ENCODE measurements at regions not wholly inside any gene's neighbourhood (a gene's known extent, or its start where the extent isn't known, plus 50 kb on each side); places are given as distances from the start of the nearest gene placed in this dataset.

DNA sequence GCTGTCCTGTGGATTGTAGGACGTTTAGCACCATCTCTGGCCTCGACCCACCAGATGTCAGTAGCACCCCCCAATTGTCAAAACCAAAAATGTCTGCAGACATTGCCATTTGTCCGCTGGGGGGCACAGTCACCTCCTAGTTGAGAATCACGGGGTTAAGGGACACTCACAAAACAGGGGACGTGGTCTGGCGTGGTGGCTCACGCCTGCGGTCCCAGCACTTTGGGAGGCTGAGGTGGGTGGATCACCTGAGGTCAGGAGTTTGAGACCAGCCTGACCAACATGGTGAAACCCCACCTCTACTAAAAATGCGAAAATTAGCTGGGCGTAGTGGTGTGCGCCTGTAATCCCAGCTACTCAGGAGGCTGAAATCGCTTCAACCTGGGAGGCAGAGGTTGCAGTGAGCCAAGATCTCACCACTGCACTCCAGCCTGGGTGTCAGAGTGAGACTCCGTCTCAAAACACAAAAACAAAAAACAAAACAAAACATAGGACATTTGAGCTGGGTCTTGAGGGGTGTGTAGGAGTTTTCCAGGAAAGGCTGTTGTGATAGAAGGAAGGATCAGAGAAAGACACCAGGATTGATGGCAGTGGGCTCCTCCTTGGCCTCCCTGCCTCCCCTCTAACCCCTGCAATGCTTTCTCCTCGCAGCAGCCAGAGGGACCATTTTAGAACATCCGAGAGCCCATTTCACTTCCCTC is 171.8 kb upstream of the GSE1 start:
- H4K20me1 ChIP-seq (ENCODE audit: insufficient read depth), result no peaks in the 10 kb centered on the region
- TF ChIP-seq, protein P1, sequence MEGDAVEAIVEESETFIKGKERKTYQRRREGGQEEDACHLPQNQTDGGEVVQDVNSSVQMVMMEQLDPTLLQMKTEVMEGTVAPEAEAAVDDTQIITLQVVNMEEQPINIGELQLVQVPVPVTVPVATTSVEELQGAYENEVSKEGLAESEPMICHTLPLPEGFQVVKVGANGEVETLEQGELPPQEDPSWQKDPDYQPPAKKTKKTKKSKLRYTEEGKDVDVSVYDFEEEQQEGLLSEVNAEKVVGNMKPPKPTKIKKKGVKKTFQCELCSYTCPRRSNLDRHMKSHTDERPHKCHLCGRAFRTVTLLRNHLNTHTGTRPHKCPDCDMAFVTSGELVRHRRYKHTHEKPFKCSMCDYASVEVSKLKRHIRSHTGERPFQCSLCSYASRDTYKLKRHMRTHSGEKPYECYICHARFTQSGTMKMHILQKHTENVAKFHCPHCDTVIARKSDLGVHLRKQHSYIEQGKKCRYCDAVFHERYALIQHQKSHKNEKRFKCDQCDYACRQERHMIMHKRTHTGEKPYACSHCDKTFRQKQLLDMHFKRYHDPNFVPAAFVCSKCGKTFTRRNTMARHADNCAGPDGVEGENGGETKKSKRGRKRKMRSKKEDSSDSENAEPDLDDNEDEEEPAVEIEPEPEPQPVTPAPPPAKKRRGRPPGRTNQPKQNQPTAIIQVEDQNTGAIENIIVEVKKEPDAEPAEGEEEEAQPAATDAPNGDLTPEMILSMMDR (conservative IDR thresholded peaks at IDR 0.05; ENCODE audit: low read depth, low read length), result peak; percentile 57
- H3K27me3 ChIP-seq (ENCODE audit: insufficient read depth, low read depth), result peaks cover 88% of the 10 kb centered on the region
- no peak overlapping the region for H2AFZ ChIP-seq (ENCODE audit: low read depth)
- H3K79me2 ChIP-seq (ENCODE audit: insufficient read depth, low read depth), result no peaks in the 10 kb centered on the region
- H3K4me1 ChIP-seq (ENCODE audit: low read depth, poor library complexity, severe bottlenecking), result peaks cover 19% of the 10 kb centered on the region
- H3K27ac ChIP-seq, result no peak overlapping the region
- no peaks in the 10 kb centered on the region for H3K36me3 ChIP-seq (ENCODE audit: insufficient read depth)
- H3K9ac ChIP-seq, result no peak overlapping the region
- no peak overlapping the region for H3K4me3 ChIP-seq (IDR thresholded peaks at IDR 0.05; ENCODE audit: insufficient read depth, low read depth, low read length)
- H3K4me2 ChIP-seq, result no peak overlapping the region

- H4K20me1 ChIP-seq (ENCODE audit: insufficient read depth), result no peaks in the 10 kb centered on the region
- H3K9ac ChIP-seq, result no peak overlapping the region
- no peaks in the 10 kb centered on the region for H3K36me3 ChIP-seq (ENCODE audit: insufficient read depth)
- H2AFZ ChIP-seq (ENCODE audit: low read depth), result no peak overlapping the region
- no peak overlapping the region for H3K4me3 ChIP-seq (IDR thresholded peaks at IDR 0.05; ENCODE audit: insufficient read depth, low read depth, low read length)
- peaks cover 23% of the 10 kb centered on the region for H3K4me1 ChIP-seq (ENCODE audit: low read depth, poor library complexity, severe bottlenecking)
- no peaks in the 10 kb centered on the region for H3K79me2 ChIP-seq (ENCODE audit: insufficient read depth, low read depth)
- TF ChIP-seq, protein P1 (conservative IDR thresholded peaks at IDR 0.05; ENCODE audit: low read depth, low read length), result no peak
- H3K27ac ChIP-seq, result no peak overlapping the region
- peaks cover 87% of the 10 kb centered on the region for H3K27me3 ChIP-seq (ENCODE audit: insufficient read depth, low read depth)
- no peak overlapping the region for H3K4me2 ChIP-seq
Measured at GRCh38 chr16:85441890-85442670, 171.0 kb upstream of the GSE1 start.

GRCh38 chr16:85443116-85443515 is 170.0 kb upstream of the GSE1 start:
- Histone ChIP-seq H3K4me1 (ENCODE audit: low read depth, poor library complexity, severe bottlenecking) (peaks cover 33% of the 10 kb centered on the region), H3K79me2 (ENCODE audit: insufficient read depth, low read depth) (no peaks in the 10 kb centered on the region), H3K4me3 (IDR thresholded peaks at IDR 0.05; ENCODE audit: insufficient read depth, low read depth, low read length) (no peak overlapping the region), H3K4me2 (no peak overlapping the region), H3K9ac (no peak overlapping the region), H3K36me3 (ENCODE audit: insufficient read depth) (no peaks in the 10 kb centered on the region), H2AFZ (ENCODE audit: low read depth) (no peak overlapping the region), H3K27ac (no peak overlapping the region), H3K27me3 (ENCODE audit: insufficient read depth, low read depth) (peaks cover 87% of the 10 kb centered on the region), H4K20me1 (ENCODE audit: insufficient read depth) (no peaks in the 10 kb centered on the region)
- TF ChIP-seq, protein P1 (conservative IDR thresholded peaks at IDR 0.05; ENCODE audit: low read depth, low read length), result no peak

GRCh38 chr16:85443531-85443930 is 169.6 kb upstream of the GSE1 start:
- peaks cover 37% of the 10 kb centered on the region for H3K4me1 ChIP-seq (ENCODE audit: low read depth, poor library complexity, severe bottlenecking)
- H3K27me3 ChIP-seq (ENCODE audit: insufficient read depth, low read depth), result peaks cover 87% of the 10 kb centered on the region
- H4K20me1 ChIP-seq (ENCODE audit: insufficient read depth), result no peaks in the 10 kb centered on the region
- no peaks in the 10 kb centered on the region for H3K79me2 ChIP-seq (ENCODE audit: insufficient read depth, low read depth)
- no peaks in the 10 kb centered on the region for H3K36me3 ChIP-seq (ENCODE audit: insufficient read depth)
- no peak overlapping the region for H3K4me2 ChIP-seq
- TF ChIP-seq, protein P1 (conservative IDR thresholded peaks at IDR 0.05; ENCODE audit: low read depth, low read length), result no peak
- no peak overlapping the region for H2AFZ ChIP-seq (ENCODE audit: low read depth)
- no peak overlapping the region for H3K27ac ChIP-seq
- no peak overlapping the region for H3K4me3 ChIP-seq (IDR thresholded peaks at IDR 0.05; ENCODE audit: insufficient read depth, low read depth, low read length)
- H3K9ac ChIP-seq, result no peak overlapping the region

All from KMS-11 (cell line).